ENCODE measurements at regions not wholly inside any gene's neighbourhood (a gene's known extent, or its start where the extent isn't known, plus 50 kb on each side); places are given as distances from the start of the nearest gene placed in this dataset.

- no peak overlapping the region for H3K4me3 Mint-ChIP-seq (ENCODE audit: unreplicated experiment)
- H3K9me3 Mint-ChIP-seq (ENCODE audit: unreplicated experiment) = no peaks in the 10 kb centered on the region
- H3K4me1 Mint-ChIP-seq (ENCODE audit: unreplicated experiment) = no peaks in the 10 kb centered on the region
- peaks cover 19% of the 10 kb centered on the region for H3K27me3 Mint-ChIP-seq (ENCODE audit: unreplicated experiment)
- no peaks in the 10 kb centered on the region for H3K36me3 Mint-ChIP-seq (ENCODE audit: unreplicated experiment)
- no peak overlapping the region for H3K27ac Mint-ChIP-seq (ENCODE audit: unreplicated experiment)
- TF ChIP-seq CTCF (IDR thresholded peaks at IDR 0.05) = no peak
- no peak for DNase-seq (ENCODE audit: extremely low spot score, unreplicated experiment)
Observed at GRCh38 chr13:72639377-72639776, 88.1 kb downstream of the MZT1 start.

- H3K36me3 Mint-ChIP-seq (ENCODE audit: unreplicated experiment) = no peaks in the 10 kb centered on the region
- no peak for DNase-seq (ENCODE audit: extremely low spot score, unreplicated experiment)
- H3K27ac Mint-ChIP-seq (ENCODE audit: unreplicated experiment) = no peak overlapping the region
- H3K4me3 Mint-ChIP-seq (ENCODE audit: unreplicated experiment) = no peak overlapping the region
- H3K9me3 Mint-ChIP-seq (ENCODE audit: unreplicated experiment) = no peaks in the 10 kb centered on the region
- no peaks in the 10 kb centered on the region for H3K4me1 Mint-ChIP-seq (ENCODE audit: unreplicated experiment)
- no peak for TF ChIP-seq CTCF (IDR thresholded peaks at IDR 0.05)
- H3K27me3 Mint-ChIP-seq (ENCODE audit: unreplicated experiment) = peaks cover 14% of the 10 kb centered on the region
Observed at GRCh38 chr13:72638059-72638815, 89.2 kb downstream of the MZT1 start.

- Mint-ChIP-seq H3K9me3 (ENCODE audit: unreplicated experiment) (no peaks in the 10 kb centered on the region), H3K4me3 (ENCODE audit: unreplicated experiment) (no peak overlapping the region), H3K27ac (ENCODE audit: unreplicated experiment) (no peak overlapping the region), H3K36me3 (ENCODE audit: unreplicated experiment) (no peaks in the 10 kb centered on the region), H3K27me3 (ENCODE audit: unreplicated experiment) (peaks cover 16% of the 10 kb centered on the region), H3K4me1 (ENCODE audit: unreplicated experiment) (no peaks in the 10 kb centered on the region)
- TF ChIP-seq CTCF (IDR thresholded peaks at IDR 0.05) = no peak
- DNase-seq (ENCODE audit: extremely low spot score, unreplicated experiment) = no peak
Observed at GRCh38 chr13:72637561-72637960, 89.9 kb downstream of the MZT1 start.

GRCh38 chr13:72634859-72635258 is 92.6 kb downstream of the MZT1 start:
- H3K4me3 Mint-ChIP-seq (ENCODE audit: unreplicated experiment) = no peak overlapping the region
- H3K27ac Mint-ChIP-seq (ENCODE audit: unreplicated experiment) = no peak overlapping the region
- H3K36me3 Mint-ChIP-seq (ENCODE audit: unreplicated experiment) = no peaks in the 10 kb centered on the region
- DNase-seq (ENCODE audit: extremely low spot score, unreplicated experiment) = no peak
- peaks cover 6% of the 10 kb centered on the region for H3K9me3 Mint-ChIP-seq (ENCODE audit: unreplicated experiment)
- TF ChIP-seq CTCF (IDR thresholded peaks at IDR 0.05) = no peak
- no peaks in the 10 kb centered on the region for H3K4me1 Mint-ChIP-seq (ENCODE audit: unreplicated experiment)
- H3K27me3 Mint-ChIP-seq (ENCODE audit: unreplicated experiment) = peaks cover 6% of the 10 kb centered on the region

GRCh38 chr13:72622546-72622945 is 104.9 kb downstream of the MZT1 start:
- Mint-ChIP-seq H3K36me3 (ENCODE audit: unreplicated experiment) (no peaks in the 10 kb centered on the region), H3K4me1 (ENCODE audit: unreplicated experiment) (no peaks in the 10 kb centered on the region), H3K4me3 (ENCODE audit: unreplicated experiment) (no peak overlapping the region), H3K27me3 (ENCODE audit: unreplicated experiment) (peaks cover 4% of the 10 kb centered on the region), H3K27ac (ENCODE audit: unreplicated experiment) (no peak overlapping the region), H3K9me3 (ENCODE audit: unreplicated experiment) (no peaks in the 10 kb centered on the region)
- no peak for TF ChIP-seq CTCF (IDR thresholded peaks at IDR 0.05)
- DNase-seq (ENCODE audit: extremely low spot score, unreplicated experiment) = no peak

Data from osteocyte (in vitro differentiated cells).